Fibroblast of villous mesenchyme (primary cell): ENCODE measurements at regions not wholly inside any gene's neighbourhood (a gene's known extent, or its start where the extent isn't known, plus 50 kb on each side); places are given as distances from the start of the nearest gene placed in this dataset.

ENCODE experiments used
- DNase-seq: peaks from one replicate; pipeline ENCODE4 v3.0.0-alpha.2; 2010; ENCODE audit warnings: low read depth
- H3K4me3 ChIP-seq: 2 replicates; pipeline ENCODE4 v1.5.1; 2011; ENCODE audit warnings: low read depth, mild to moderate bottlenecking, low read length
- CTCF ChIP-seq: IDR thresholded peaks from 2 replicates; pipeline ENCODE4 v1.5.1; 2012; ENCODE audit warnings: low read depth, mild to moderate bottlenecking, low read length; ENCODE audit not compliant: insufficient read depth

- TF ChIP-seq CTCF, result no peak
- no peak overlapping the region for H3K4me3 ChIP-seq
- no peak for DNase-seq
Measured at GRCh38 chr13:85368686-85369085, 430.5 kb downstream of the SLITRK6 start.

GRCh38 chr13:85367887-85368286 lies 431.3 kb downstream of the SLITRK6 start:
- H3K4me3 ChIP-seq, result no peak overlapping the region
- no peak for TF ChIP-seq CTCF
- DNase-seq, result no peak

- DNase-seq, result no peak
- no peak overlapping the region for H3K4me3 ChIP-seq
- TF ChIP-seq CTCF, result no peak
Measured at GRCh38 chr13:85366759-85367417, 432.3 kb downstream of the SLITRK6 start.

GRCh38 chr13:85363504-85363903 lies 435.7 kb downstream of the SLITRK6 start:
- no peak for DNase-seq
- H3K4me3 ChIP-seq, result no peak overlapping the region
- TF ChIP-seq CTCF, result no peak

- no peak overlapping the region for H3K4me3 ChIP-seq
- no peak for TF ChIP-seq CTCF
- no peak for DNase-seq
Measured at GRCh38 chr13:85362980-85363379, 436.2 kb downstream of the SLITRK6 start.

GRCh38 chr13:85347251-85347650 lies 452.0 kb downstream of the SLITRK6 start:
- TF ChIP-seq CTCF, result no peak
- H3K4me3 ChIP-seq, result no peak overlapping the region
- DNase-seq, result no peak

GRCh38 chr13:85334187-85334586 lies 465.0 kb downstream of the SLITRK6 start:
- no peak for DNase-seq
- TF ChIP-seq CTCF, result no peak
- no peak overlapping the region for H3K4me3 ChIP-seq
